Hepatocyte (in vitro differentiated cells): ENCODE measurements at regions not wholly inside any gene's neighbourhood (a gene's known extent, or its start where the extent isn't known, plus 50 kb on each side); places are given as distances from the start of the nearest gene placed in this dataset.
"Not testable (repeated sequence)": the region's sequence is repeated elsewhere in the genome, so short reads cannot be mapped to it uniquely, and the experiment has no call there.

ENCODE experiments used
- DNase-seq: peaks from one replicate; pipeline ENCODE4 v3.0.0-alpha.2; 2016; ENCODE audit warnings: low spot score
- H2AFZ ChIP-seq: fragments of 200-600 bp; sonication (generic); 2 replicates; pipeline ENCODE4 v1.6.0; 2016; ENCODE audit warnings: antibody characterized with exemption, mild to moderate bottlenecking
- H3K27ac ChIP-seq: fragments of 200-600 bp; sonication (generic); 2 replicates; pipeline ENCODE4 v1.5.1; 2016; ENCODE audit warnings: mild to moderate bottlenecking
- H3K27me3 ChIP-seq: fragments of 200-600 bp; sonication (generic); 2 replicates; pipeline ENCODE4 v1.6.1; 2016
- H3K36me3 ChIP-seq: fragments of 200-600 bp; sonication (generic); replicated peaks from 2 replicates; pipeline ENCODE4 v1.5.1; 2016; ENCODE audit warnings: low read depth; ENCODE audit not compliant: insufficient read depth
- H3K4me1 ChIP-seq: fragments of 200-600 bp; sonication (generic); 2 replicates; pipeline ENCODE4 v1.5.1; 2016; ENCODE audit warnings: mild to moderate bottlenecking, moderate library complexity; ENCODE audit not compliant: insufficient read depth
- H3K4me2 ChIP-seq: fragments of 200-600 bp; sonication (generic); 2 replicates; pipeline ENCODE4 v1.6.0; 2016
- H3K4me3 ChIP-seq: fragments of 200-600 bp; sonication (generic); 2 replicates; pipeline ENCODE4 v1.5.1; 2016; ENCODE audit warnings: mild to moderate bottlenecking
- H3K79me2 ChIP-seq: fragments of 200-600 bp; sonication (generic); 2 replicates; pipeline ENCODE4 v1.6.0; 2017; ENCODE audit warnings: mild to moderate bottlenecking
- H3K9me2 ChIP-seq: fragments of 200-600 bp; sonication (generic); replicated peaks from 2 replicates; pipeline ENCODE4 v1.6.0; 2017; ENCODE audit warnings: mild to moderate bottlenecking; ENCODE audit not compliant: insufficient read depth
- H3K9me3 ChIP-seq: fragments of 200-600 bp; sonication (generic); 2 replicates; pipeline ENCODE4 v1.5.1; 2016; ENCODE audit warnings: low read depth, mild to moderate bottlenecking
- H4K20me1 ChIP-seq: fragments of 200-600 bp; sonication (generic); 2 replicates; pipeline ENCODE4 v1.6.0; 2016; ENCODE audit warnings: mild to moderate bottlenecking; ENCODE audit not compliant: insufficient read depth, poor library complexity, severe bottlenecking
- EZH2 ChIP-seq: fragments of 200-600 bp; sonication (generic); IDR thresholded peaks from 2 replicates; pipeline ENCODE4 v1.6.1; 2016; ENCODE audit warnings: antibody characterized with exemption, mild to moderate bottlenecking, borderline replicate concordance
- EZH2phosphoT487 ChIP-seq: fragments of 200-600 bp; sonication (generic); IDR thresholded peaks from one replicate; pipeline ENCODE4 v1.6.1; 2018; ENCODE audit warnings: antibody characterized with exemption, mild to moderate bottlenecking, low read depth, moderate library complexity; ENCODE audit not compliant: unreplicated experiment, severe bottlenecking
- WGBS: methylation state at CpG from one replicate; pipeline ENCODE4 v1.1.6; 2016; ENCODE audit warnings: low lambda C conversion rate; ENCODE audit errors: missing lambda C conversion rate; 5-methylcytosine and 5-hydroxymethylcytosine counted together
- TF ChIP-seq, protein P1 (sequence below): fragments of 200-600 bp; sonication (generic); IDR thresholded peaks from 2 replicates; pipeline ENCODE4 v1.5.1; 2016; ENCODE audit warnings: antibody characterized with exemption, mild to moderate bottlenecking; ENCODE audit not compliant: poor library complexity

DNA sequence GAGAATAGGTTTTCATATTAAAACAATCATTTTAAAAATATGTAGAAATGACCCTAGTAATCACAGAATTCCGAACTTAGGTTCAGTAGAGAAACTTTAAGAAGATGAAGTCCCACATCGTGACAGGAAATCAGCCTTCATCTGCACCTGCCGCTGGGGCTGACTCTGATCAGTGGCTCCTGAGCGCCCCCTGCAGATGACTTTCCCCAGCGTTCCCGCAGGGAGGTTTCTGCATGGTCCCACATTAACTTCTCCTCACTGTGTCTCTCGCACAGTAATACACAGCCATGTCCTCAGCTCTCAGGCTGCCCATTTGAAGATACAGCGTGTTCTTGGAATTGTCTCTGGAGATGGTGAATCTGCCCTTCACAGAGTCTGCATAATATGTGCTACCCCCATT, 1131.1 kb downstream of the TMEM121 start:
- Histone ChIP-seq H2AFZ (no peak overlapping the region), H3K4me1 (no peaks in the 10 kb centered on the region), H3K9me2 (no peaks in the 10 kb centered on the region), H3K79me2 (no peaks in the 10 kb centered on the region), H3K4me2 (no peak overlapping the region), H3K9me3 (no peaks in the 10 kb centered on the region), H4K20me1 (no peaks in the 10 kb centered on the region), H3K4me3 (no peak overlapping the region), H3K27ac (no peak overlapping the region), H3K27me3 (no peaks in the 10 kb centered on the region), H3K36me3 (no peaks in the 10 kb centered on the region)
- no peak for DNase-seq
- no peak for TF ChIP-seq EZH2phosphoT487
- no peak for TF ChIP-seq EZH2
- TF ChIP-seq, protein P1, sequence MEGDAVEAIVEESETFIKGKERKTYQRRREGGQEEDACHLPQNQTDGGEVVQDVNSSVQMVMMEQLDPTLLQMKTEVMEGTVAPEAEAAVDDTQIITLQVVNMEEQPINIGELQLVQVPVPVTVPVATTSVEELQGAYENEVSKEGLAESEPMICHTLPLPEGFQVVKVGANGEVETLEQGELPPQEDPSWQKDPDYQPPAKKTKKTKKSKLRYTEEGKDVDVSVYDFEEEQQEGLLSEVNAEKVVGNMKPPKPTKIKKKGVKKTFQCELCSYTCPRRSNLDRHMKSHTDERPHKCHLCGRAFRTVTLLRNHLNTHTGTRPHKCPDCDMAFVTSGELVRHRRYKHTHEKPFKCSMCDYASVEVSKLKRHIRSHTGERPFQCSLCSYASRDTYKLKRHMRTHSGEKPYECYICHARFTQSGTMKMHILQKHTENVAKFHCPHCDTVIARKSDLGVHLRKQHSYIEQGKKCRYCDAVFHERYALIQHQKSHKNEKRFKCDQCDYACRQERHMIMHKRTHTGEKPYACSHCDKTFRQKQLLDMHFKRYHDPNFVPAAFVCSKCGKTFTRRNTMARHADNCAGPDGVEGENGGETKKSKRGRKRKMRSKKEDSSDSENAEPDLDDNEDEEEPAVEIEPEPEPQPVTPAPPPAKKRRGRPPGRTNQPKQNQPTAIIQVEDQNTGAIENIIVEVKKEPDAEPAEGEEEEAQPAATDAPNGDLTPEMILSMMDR: no peak
- WGBS: 72% methylated on average over 8 of the region's 8 CpGs

DNA sequence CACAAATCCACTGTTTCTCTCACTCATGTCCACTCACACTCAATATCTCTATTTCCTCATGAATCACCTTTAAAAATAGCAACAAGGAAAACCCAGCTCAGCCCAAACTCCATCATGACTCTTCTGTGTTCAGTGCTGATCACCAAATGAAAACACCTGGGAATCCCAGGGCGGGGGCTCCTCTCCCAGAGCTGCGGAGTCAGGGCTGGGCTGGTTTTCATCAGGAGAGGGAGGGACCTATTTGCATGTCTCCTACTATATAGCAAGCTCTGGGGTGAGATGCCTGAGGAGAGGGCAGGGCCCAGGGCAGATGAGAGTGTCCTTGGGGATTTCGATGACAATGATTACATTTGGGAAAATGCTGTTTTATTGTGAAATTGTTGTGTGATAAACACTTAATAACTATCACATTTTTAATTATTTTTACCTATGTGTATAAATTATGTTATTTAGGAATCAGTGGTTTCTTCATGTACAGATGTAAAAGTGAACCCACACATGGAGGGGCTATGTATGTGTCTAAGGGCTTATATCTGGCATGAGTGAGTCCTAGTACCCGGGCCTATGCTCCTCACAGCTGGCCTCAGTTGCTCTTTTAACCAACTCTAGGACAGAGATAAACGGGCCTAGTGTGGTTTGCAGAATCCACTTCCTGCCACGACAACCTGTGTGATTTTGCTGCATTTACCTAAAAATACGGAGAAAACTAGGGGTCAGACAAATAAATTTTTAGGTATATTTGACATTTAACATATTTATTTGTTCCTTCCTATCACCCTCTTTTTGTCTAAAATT, 1131.9 kb downstream of the TMEM121 start:
- not testable (repeated sequence) for H3K36me3 ChIP-seq, H3K9me3 ChIP-seq, H3K79me2 ChIP-seq, DNase-seq, H3K4me3 ChIP-seq, H3K4me2 ChIP-seq, H4K20me1 ChIP-seq, H2AFZ ChIP-seq, H3K4me1 ChIP-seq, H3K27me3 ChIP-seq, H3K27ac ChIP-seq, H3K9me2 ChIP-seq
- WGBS: 52% methylated on average over 7 of the region's 7 CpGs

DNA sequence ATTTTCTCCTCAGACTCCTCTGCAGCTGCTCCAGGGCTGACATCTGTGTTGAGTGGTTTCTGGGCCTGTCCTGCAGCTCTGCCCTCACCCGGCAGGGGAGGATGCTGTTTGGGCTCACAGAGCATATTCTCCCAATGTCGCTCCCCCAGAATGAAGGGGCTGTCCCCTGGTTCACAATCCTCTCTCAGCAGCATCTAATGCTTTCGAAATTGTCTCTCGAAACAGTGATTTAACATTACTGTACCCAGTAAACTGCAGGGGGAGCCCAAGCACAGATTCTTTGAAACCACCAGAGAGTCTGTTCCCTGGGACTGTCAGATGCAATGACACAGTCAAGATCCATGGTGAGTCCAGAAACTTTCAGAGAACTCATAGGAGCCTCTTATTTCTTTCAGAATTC, 1135.2 kb downstream of the TMEM121 start:
- not testable (repeated sequence) for H4K20me1 ChIP-seq, H3K27me3 ChIP-seq, H3K4me1 ChIP-seq, H2AFZ ChIP-seq, H3K9me2 ChIP-seq, DNase-seq, H3K36me3 ChIP-seq, H3K9me3 ChIP-seq, H3K4me2 ChIP-seq, H3K79me2 ChIP-seq, H3K27ac ChIP-seq, H3K4me3 ChIP-seq
- 59% methylated on average over 4 of the region's 4 CpGs for WGBS

DNA sequence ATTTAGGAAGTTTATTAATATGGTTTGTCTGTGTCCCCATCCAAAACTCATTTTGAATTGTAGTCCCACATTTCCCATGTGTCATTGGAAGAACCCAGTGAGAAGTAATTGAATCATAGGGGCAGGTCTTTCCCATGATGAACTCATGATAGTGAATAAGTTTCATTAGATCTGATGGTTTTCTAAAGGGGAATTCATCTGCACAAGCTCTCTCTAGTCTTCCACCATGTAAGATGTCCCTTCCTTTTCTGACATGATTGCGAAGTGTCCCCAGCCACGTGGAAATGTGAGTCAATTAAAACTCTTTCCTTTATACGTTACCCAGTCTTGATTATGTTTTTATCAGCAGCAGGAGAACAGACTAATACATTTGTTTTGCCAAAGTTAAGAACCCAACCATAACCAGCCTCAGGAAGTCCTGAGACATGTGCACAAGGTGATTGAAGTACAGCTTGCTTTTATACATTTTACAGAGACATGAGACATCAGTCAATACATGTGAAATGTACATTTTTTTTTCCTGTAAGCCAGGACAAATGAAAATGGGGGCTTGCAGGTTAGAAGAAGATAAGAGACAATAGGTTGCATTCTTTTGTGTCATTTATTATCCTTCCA, 1136.7 kb downstream of the TMEM121 start:
- Histone ChIP-seq H3K27me3 (no peaks in the 10 kb centered on the region), H2AFZ (no peak overlapping the region), H3K4me1 (no peaks in the 10 kb centered on the region), H4K20me1 (no peaks in the 10 kb centered on the region), H3K4me2 (no peak overlapping the region), H3K4me3 (no peak overlapping the region), H3K36me3 (no peaks in the 10 kb centered on the region), H3K9me2 (no peaks in the 10 kb centered on the region), H3K27ac (no peak overlapping the region), H3K79me2 (no peaks in the 10 kb centered on the region), H3K9me3 (peaks cover 4% of the 10 kb centered on the region)
- no peak for DNase-seq
- no peak for TF ChIP-seq EZH2
- no peak for TF ChIP-seq EZH2phosphoT487
- TF ChIP-seq, protein P1: no peak
- 71% methylated on average over 3 of the region's 3 CpGs for WGBS

DNA sequence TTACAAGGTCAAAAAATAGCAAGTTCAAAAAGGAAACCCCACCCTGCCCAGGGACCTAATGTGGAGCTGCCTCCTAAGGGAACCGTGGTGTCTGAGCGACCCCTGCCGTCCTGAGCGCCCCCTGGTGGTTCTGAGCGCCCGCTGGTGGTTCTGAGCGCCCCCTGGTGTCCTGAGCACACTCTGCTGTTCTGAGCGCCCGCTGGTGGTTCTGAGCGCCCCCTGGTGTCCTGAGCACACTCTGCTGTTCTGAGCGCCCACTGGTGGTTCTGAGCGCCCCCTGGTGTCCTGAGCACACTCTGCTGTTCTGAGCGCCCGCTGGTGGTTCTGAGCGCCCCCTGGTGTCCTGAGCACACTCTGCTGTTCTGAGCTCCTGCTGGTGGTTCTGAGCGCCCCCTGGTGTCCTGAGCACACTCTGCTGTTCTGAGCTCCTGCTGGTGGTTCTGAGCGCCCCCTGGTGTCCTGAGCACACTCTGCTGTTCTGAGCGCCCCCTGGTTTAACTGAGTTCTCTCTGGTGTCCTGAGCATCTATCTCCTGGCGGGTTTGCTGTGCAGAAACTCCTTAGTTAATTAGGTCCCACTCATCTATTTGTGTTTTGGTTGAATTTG, 1137.5 kb downstream of the TMEM121 start:
- not testable (repeated sequence) for H3K4me3 ChIP-seq, H3K27ac ChIP-seq, H3K4me1 ChIP-seq, H2AFZ ChIP-seq, H3K27me3 ChIP-seq, H4K20me1 ChIP-seq, H3K79me2 ChIP-seq, H3K9me3 ChIP-seq, H3K4me2 ChIP-seq, DNase-seq, H3K36me3 ChIP-seq, H3K9me2 ChIP-seq
- WGBS: 71% methylated on average over 17 of the region's 19 CpGs
